ENCODE measurements at regions not wholly inside any gene's neighbourhood (a gene's known extent, or its start where the extent isn't known, plus 50 kb on each side); places are given as distances from the start of the nearest gene placed in this dataset.

- no peak for TF ChIP-seq CTCF (IDR thresholded peaks at IDR 0.05; ENCODE audit: low read depth, low read length, missing input control)
- TF ChIP-seq JUND (IDR thresholded peaks at IDR 0.05): no peak
- TF ChIP-seq YY1 (IDR thresholded peaks at IDR 0.05): no peak
- TF ChIP-seq MAX (IDR thresholded peaks at IDR 0.05): no peak
- TF ChIP-seq GABPA (IDR thresholded peaks at IDR 0.05 in 1 of 2, conservative IDR thresholded peaks at IDR 0.05 in 1 of 2): no peak
- no peak for TF ChIP-seq HNF4A (conservative IDR thresholded peaks at IDR 0.05)
- TF ChIP-seq EGR1 (IDR thresholded peaks at IDR 0.05; ENCODE audit: low read depth in 2 of 2): no peak
- no peak for TF ChIP-seq REST (IDR thresholded peaks at IDR 0.05)
Measured at GRCh38 chr1:187622545-187622944, 793.8 kb downstream of the PLA2G4A start.

Measured in liver (tissue), 3 donors.